Fibroblast of the conjunctiva (primary cell): ENCODE measurements at regions not wholly inside any gene's neighbourhood (a gene's known extent, or its start where the extent isn't known, plus 50 kb on each side); places are given as distances from the start of the nearest gene placed in this dataset.

Experiments
- DNase-seq: peaks from one replicate; pipeline ENCODE4 v3.0.0-alpha.2; 2010; ENCODE audit warnings: low read depth

- no peak for DNase-seq
Observed at GRCh38 chr2:16154501-16155280, 214.3 kb downstream of the MYCN start.

- DNase-seq, result no peak
Observed at GRCh38 chr2:16154061-16154460, 213.7 kb downstream of the MYCN start.

- DNase-seq, result no peak
Observed at GRCh38 chr2:16153754-16154035, 213.3 kb downstream of the MYCN start.

- no peak for DNase-seq
Observed at GRCh38 chr2:16152928-16153753, 212.8 kb downstream of the MYCN start.

GRCh38 chr2:16152071-16152927, 211.9 kb downstream of the MYCN start:
- no peak for DNase-seq

- no peak for DNase-seq
Observed at GRCh38 chr2:16151651-16152050, 211.3 kb downstream of the MYCN start.

- no peak for DNase-seq
Observed at GRCh38 chr2:16151281-16151570, 210.9 kb downstream of the MYCN start.

GRCh38 chr2:16150456-16151280, 210.3 kb downstream of the MYCN start:
- no peak for DNase-seq

GRCh38 chr2:16149349-16150243, 209.2 kb downstream of the MYCN start:
- no peak for DNase-seq

GRCh38 chr2:16148632-16149348, 208.4 kb downstream of the MYCN start:
- no peak for DNase-seq

GRCh38 chr2:16142383-16143361, 202.3 kb downstream of the MYCN start:
- no peak for DNase-seq

- no peak for DNase-seq
Observed at GRCh38 chr2:16141641-16141921, 201.2 kb downstream of the MYCN start.

GRCh38 chr2:16140771-16141640, 200.7 kb downstream of the MYCN start:
- DNase-seq, result no peak

- no peak for DNase-seq
Observed at GRCh38 chr2:16139663-16140615, 199.6 kb downstream of the MYCN start.

- no peak for DNase-seq
Observed at GRCh38 chr2:16138811-16139662, 198.7 kb downstream of the MYCN start.

GRCh38 chr2:16137080-16137755, 196.9 kb downstream of the MYCN start:
- DNase-seq, result no peak
